T-helper 2 cell treated with Interferon-gamma antibody and Interleukin-4, amounts not matched to agents 100 ng/mL and 5 ng/mL, for 36 hours (primary cell): ENCODE measurements at regions not wholly inside any gene's neighbourhood (a gene's known extent, or its start where the extent isn't known, plus 50 kb on each side); places are given as distances from the start of the nearest gene placed in this dataset.

ENCODE experiments used
- intact Hi-C: fragments of 100-400 bp; cut with micrococcal nuclease; formaldehyde crosslinking; loops from one replicate; pipeline ENCODE4 v1.15.1; 2023

DNA sequence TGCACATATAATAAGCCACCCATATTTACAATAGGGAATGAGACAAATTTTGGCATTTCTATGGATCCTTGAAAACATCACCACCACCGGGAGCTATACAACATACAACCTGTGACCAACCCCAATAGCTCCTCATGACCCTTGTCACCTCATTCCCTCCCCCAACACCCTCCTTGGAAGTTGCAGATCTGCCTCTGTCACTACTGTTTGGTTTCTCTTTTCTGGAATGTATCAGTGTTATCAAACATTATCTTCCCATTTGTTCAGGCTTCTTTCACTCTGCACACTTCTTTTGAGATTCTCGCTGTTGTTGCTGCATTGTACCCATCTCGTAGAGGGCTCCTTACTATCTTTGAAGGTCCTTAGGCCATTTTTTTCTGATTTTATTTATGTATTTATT, 75.6 kb downstream of the ZNF280B start:
- intact Hi-C loops = no loop called here

DNA sequence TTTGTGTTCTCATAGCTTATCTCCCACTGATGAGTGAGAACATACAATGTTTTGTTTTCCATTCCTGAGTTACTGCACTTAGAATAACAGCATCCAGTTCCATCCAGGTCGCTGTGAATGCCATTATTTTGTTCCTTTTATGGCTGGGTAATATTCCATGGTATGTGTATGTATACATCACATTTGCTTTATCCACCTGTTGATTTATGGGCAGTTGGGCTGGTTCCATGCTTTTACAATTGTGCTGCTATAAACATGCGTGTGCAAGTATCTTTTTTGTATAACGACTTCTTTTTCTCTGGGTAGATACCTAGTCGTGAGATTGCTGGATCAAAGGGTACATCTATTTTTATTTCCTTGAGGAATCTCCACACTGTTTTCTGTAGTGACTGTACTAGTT, 74.8 kb downstream of the ZNF280B start:
- intact Hi-C loops = no loop called here
